ENCODE measurements at regions not wholly inside any gene's neighbourhood (a gene's known extent, or its start where the extent isn't known, plus 50 kb on each side); places are given as distances from the start of the nearest gene placed in this dataset.

- Histone ChIP-seq H3K4me1 (ENCODE audit: control insufficient read depth, insufficient read depth, low read length) (no peaks in the 10 kb centered on the region), H3K4me3 (ENCODE audit: low read length) (no peak overlapping the region), H3K27ac (ENCODE audit: low read length) (no peak overlapping the region), H3K9me3 (ENCODE audit: control insufficient read depth, low read length) (no peaks in the 10 kb centered on the region), H3K27me3 (ENCODE audit: control insufficient read depth, insufficient read depth) (no peaks in the 10 kb centered on the region)
- DNase-seq (peak in 1 of 3 donors; percentile 43), ATAC-seq (peak; percentile 36 to 46)
- 39% methylated on average over 4 of the region's 4 CpGs for WGBS
- intact Hi-C loops (cut with DNase I): no loop called here
Observed at GRCh38 chr4:107153228-107153627, 117.1 kb upstream of the DKK2 start.

- Histone ChIP-seq H3K27me3 (ENCODE audit: control insufficient read depth, insufficient read depth) (no peaks in the 10 kb centered on the region), H3K27ac (ENCODE audit: low read length) (no peak overlapping the region), H3K4me3 (ENCODE audit: low read length) (no peak overlapping the region), H3K4me1 (ENCODE audit: control insufficient read depth, insufficient read depth, low read length) (no peaks in the 10 kb centered on the region), H3K9me3 (ENCODE audit: control insufficient read depth, low read length) (no peaks in the 10 kb centered on the region)
- intact Hi-C loops (cut with DNase I): no loop called here
- WGBS: 90% methylated on average over 1 of the region's 1 CpG
- DNase-seq (no peak), ATAC-seq (no peak)
Observed at GRCh38 chr4:107151173-107151572, 115.1 kb upstream of the DKK2 start.

GRCh38 chr4:107148904-107149303 is 112.8 kb upstream of the DKK2 start:
- no peak overlapping the region for H3K27ac ChIP-seq (ENCODE audit: low read length)
- no peak overlapping the region for H3K4me3 ChIP-seq (ENCODE audit: low read length)
- no peaks in the 10 kb centered on the region for H3K4me1 ChIP-seq (ENCODE audit: control insufficient read depth, insufficient read depth, low read length)
- DNase-seq: no peak
- no peaks in the 10 kb centered on the region for H3K27me3 ChIP-seq (ENCODE audit: control insufficient read depth, insufficient read depth)
- H3K9me3 ChIP-seq (ENCODE audit: control insufficient read depth, low read length): no peaks in the 10 kb centered on the region
- WGBS: 66% methylated on average over 1 of the region's 1 CpG
- intact Hi-C loops (cut with DNase I): no loop called here
- no peak for ATAC-seq

GRCh38 chr4:107147873-107148272 is 111.8 kb upstream of the DKK2 start:
- no peak for DNase-seq
- Histone ChIP-seq H3K27ac (ENCODE audit: low read length) (no peak overlapping the region), H3K9me3 (ENCODE audit: control insufficient read depth, low read length) (no peaks in the 10 kb centered on the region), H3K27me3 (ENCODE audit: control insufficient read depth, insufficient read depth) (no peaks in the 10 kb centered on the region), H3K4me3 (ENCODE audit: low read length) (no peak overlapping the region), H3K4me1 (ENCODE audit: control insufficient read depth, insufficient read depth, low read length) (no peaks in the 10 kb centered on the region)
- ATAC-seq: no peak
- WGBS: 87% methylated on average over 1 of the region's 1 CpG
- intact Hi-C loops (cut with DNase I): no loop called here

GRCh38 chr4:107138433-107138832 is 102.3 kb upstream of the DKK2 start:
- Histone ChIP-seq H3K4me1 (ENCODE audit: control insufficient read depth, insufficient read depth, low read length) (no peaks in the 10 kb centered on the region), H3K27ac (ENCODE audit: low read length) (no peak overlapping the region), H3K4me3 (ENCODE audit: low read length) (no peak overlapping the region), H3K27me3 (ENCODE audit: control insufficient read depth, insufficient read depth) (no peaks in the 10 kb centered on the region), H3K9me3 (ENCODE audit: control insufficient read depth, low read length) (no peaks in the 10 kb centered on the region)
- intact Hi-C loops (cut with DNase I): no loop called here
- 80% methylated on average over 1 of the region's 1 CpG for WGBS
- DNase-seq (no peak), ATAC-seq (no peak)

- no peaks in the 10 kb centered on the region for H3K9me3 ChIP-seq (ENCODE audit: control insufficient read depth, low read length)
- no peak for ATAC-seq
- H3K4me1 ChIP-seq (ENCODE audit: control insufficient read depth, insufficient read depth, low read length): no peaks in the 10 kb centered on the region
- H3K27me3 ChIP-seq (ENCODE audit: control insufficient read depth, insufficient read depth): no peaks in the 10 kb centered on the region
- no peak overlapping the region for H3K4me3 ChIP-seq (ENCODE audit: low read length)
- WGBS: 86% methylated on average over 4 of the region's 4 CpGs
- DNase-seq: no peak
- H3K27ac ChIP-seq (ENCODE audit: low read length): no peak overlapping the region
- intact Hi-C loops (cut with DNase I): no loop called here
Observed at GRCh38 chr4:107133965-107134653, 98.0 kb upstream of the DKK2 start.

- ATAC-seq: no peak
- no peak overlapping the region for H3K27ac ChIP-seq (ENCODE audit: low read length)
Observed at GRCh38 chr4:107131295-107131694, 95.2 kb upstream of the DKK2 start.

GRCh38 chr4:107130157-107130556 is 94.0 kb upstream of the DKK2 start:
- DNase-seq (no peak), ATAC-seq (no peak)
- Histone ChIP-seq H3K27me3 (ENCODE audit: control insufficient read depth, insufficient read depth) (no peaks in the 10 kb centered on the region), H3K4me3 (ENCODE audit: low read length) (no peak overlapping the region), H3K4me1 (ENCODE audit: control insufficient read depth, insufficient read depth, low read length) (no peaks in the 10 kb centered on the region), H3K27ac (ENCODE audit: low read length) (no peak overlapping the region), H3K9me3 (ENCODE audit: control insufficient read depth, low read length) (no peaks in the 10 kb centered on the region)
- 57% methylated on average over 3 of the region's 3 CpGs for WGBS
- intact Hi-C loops (cut with DNase I): no loop called here

More at GRCh38 chr4:107131295-107131694, 95.2 kb upstream of the DKK2 start:
- no peak for DNase-seq
- 83% methylated on average over 1 of the region's 1 CpG for WGBS
- Histone ChIP-seq H3K4me3 (ENCODE audit: low read length) (no peak overlapping the region), H3K9me3 (ENCODE audit: control insufficient read depth, low read length) (no peaks in the 10 kb centered on the region), H3K4me1 (ENCODE audit: control insufficient read depth, insufficient read depth, low read length) (no peaks in the 10 kb centered on the region), H3K27me3 (ENCODE audit: control insufficient read depth, insufficient read depth) (no peaks in the 10 kb centered on the region)
- intact Hi-C loops (cut with DNase I): no loop called here

GRCh38 chr4:107129611-107130010 is 93.5 kb upstream of the DKK2 start:
- no peaks in the 10 kb centered on the region for H3K4me1 ChIP-seq (ENCODE audit: control insufficient read depth, insufficient read depth, low read length)
- intact Hi-C loops (cut with DNase I): no loop called here
- H3K4me3 ChIP-seq (ENCODE audit: low read length): no peak overlapping the region
- WGBS: 90% methylated on average over 1 of the region's 1 CpG
- ATAC-seq (no peak), DNase-seq (no peak)
- H3K9me3 ChIP-seq (ENCODE audit: control insufficient read depth, low read length): no peaks in the 10 kb centered on the region
- no peaks in the 10 kb centered on the region for H3K27me3 ChIP-seq (ENCODE audit: control insufficient read depth, insufficient read depth)
- H3K27ac ChIP-seq (ENCODE audit: low read length): no peak overlapping the region

GRCh38 chr4:107129076-107129475 is 93.0 kb upstream of the DKK2 start:
- Histone ChIP-seq H3K4me3 (ENCODE audit: low read length) (no peak overlapping the region), H3K27ac (ENCODE audit: low read length) (no peak overlapping the region)
- intact Hi-C loops (cut with DNase I): no loop called here

GRCh38 chr4:107128116-107128515 is 92.0 kb upstream of the DKK2 start:
- WGBS: 61% methylated on average over 2 of the region's 2 CpGs
- no peak for ATAC-seq
- no peaks in the 10 kb centered on the region for H3K9me3 ChIP-seq (ENCODE audit: control insufficient read depth, low read length)

More at GRCh38 chr4:107129076-107129475, 93.0 kb upstream of the DKK2 start:
- Histone ChIP-seq H3K9me3 (ENCODE audit: control insufficient read depth, low read length) (no peaks in the 10 kb centered on the region), H3K4me1 (ENCODE audit: control insufficient read depth, insufficient read depth, low read length) (no peaks in the 10 kb centered on the region), H3K27me3 (ENCODE audit: control insufficient read depth, insufficient read depth) (no peaks in the 10 kb centered on the region)
- no peak for DNase-seq
- no peak for ATAC-seq
- 64% methylated on average over 2 of the region's 2 CpGs for WGBS

GRCh38 chr4:107125496-107125895 is 89.4 kb upstream of the DKK2 start:
- H3K27me3 ChIP-seq (ENCODE audit: control insufficient read depth, insufficient read depth): no peaks in the 10 kb centered on the region
- ATAC-seq: no peak
- no peak overlapping the region for H3K27ac ChIP-seq (ENCODE audit: low read length)
- no peak overlapping the region for H3K4me3 ChIP-seq (ENCODE audit: low read length)
- H3K4me1 ChIP-seq (ENCODE audit: control insufficient read depth, insufficient read depth, low read length): no peaks in the 10 kb centered on the region
- 50% methylated on average over 2 of the region's 2 CpGs for WGBS
- H3K9me3 ChIP-seq (ENCODE audit: control insufficient read depth, low read length): no peaks in the 10 kb centered on the region
- no peak for DNase-seq
- intact Hi-C loops (cut with DNase I): no loop called here

More at GRCh38 chr4:107128116-107128515, 92.0 kb upstream of the DKK2 start:
- H3K4me1 ChIP-seq (ENCODE audit: control insufficient read depth, insufficient read depth, low read length): no peaks in the 10 kb centered on the region
- intact Hi-C loops (cut with DNase I): no loop called here
- no peak overlapping the region for H3K27ac ChIP-seq (ENCODE audit: low read length)
- no peak overlapping the region for H3K4me3 ChIP-seq (ENCODE audit: low read length)
- DNase-seq: no peak
- no peaks in the 10 kb centered on the region for H3K27me3 ChIP-seq (ENCODE audit: control insufficient read depth, insufficient read depth)
